ENCODE measurements at regions not wholly inside any gene's neighbourhood (a gene's known extent, or its start where the extent isn't known, plus 50 kb on each side); places are given as distances from the start of the nearest gene placed in this dataset.
A peak's percentile ranks its signal among the peaks of the same experiment; 100 is the strongest.
"Not testable (repeated sequence)": the region's sequence is repeated elsewhere in the genome, so short reads cannot be mapped to it uniquely, and the experiment has no call there.

GRCh38 chr14:105978618-105979295 lies 452.4 kb downstream of the TMEM121 start:
- Histone ChIP-seq H3K27me3 (peaks cover 0 to 20% (median 0%) of the 10 kb centered on the region in 3 donors), H3K4me3 (no peak overlapping the region), H3K9me3 (no peaks in the 10 kb centered on the region), H3K36me3 (no peaks in the 10 kb centered on the region), H3K4me1 (no peaks in the 10 kb centered on the region), H3K27ac (no peak overlapping the region)
- no peak for TF ChIP-seq CTCF (IDR thresholded peaks at IDR 0.05)
- no peak for TF ChIP-seq POLR2A (IDR thresholded peaks at IDR 0.05)
- no peak for TF ChIP-seq EP300 (IDR thresholded peaks at IDR 0.05)
- no peak for TF ChIP-seq POLR2AphosphoS5 (IDR thresholded peaks at IDR 0.05)
- intact Hi-C loops (cut with DNase I; ENCODE audit: low total_unique reads): no loop called here
- WGBS, 5 donors: 88 to 91% (median 91%) methylated on average over 26 of the region's 26 CpGs
- DNase-seq: no peak

GRCh38 chr14:105979446-105979845 lies 453.1 kb downstream of the TMEM121 start:
- Histone ChIP-seq H3K4me3 (no peak overlapping the region), H3K27me3 (peaks cover 0 to 13% (median 0%) of the 10 kb centered on the region in 3 donors), H3K4me1 (no peaks in the 10 kb centered on the region), H3K9me3 (no peaks in the 10 kb centered on the region), H3K36me3 (no peaks in the 10 kb centered on the region), H3K27ac (no peak overlapping the region)
- 78 to 84% (median 81%) methylated on average over 9 of the region's 9 CpGs for WGBS, 5 donors
- intact Hi-C loops (cut with DNase I; ENCODE audit: low total_unique reads): no loop called here
- DNase-seq: no peak
- TF ChIP-seq CTCF (IDR thresholded peaks at IDR 0.05): no peak
- no peak for TF ChIP-seq POLR2AphosphoS5 (IDR thresholded peaks at IDR 0.05)
- no peak for TF ChIP-seq EP300 (IDR thresholded peaks at IDR 0.05)
- TF ChIP-seq POLR2A (IDR thresholded peaks at IDR 0.05): no peak

GRCh38 chr14:105980224-105980623 lies 453.8 kb downstream of the TMEM121 start:
- TF ChIP-seq CTCF (IDR thresholded peaks at IDR 0.05) (no peak), EP300 (IDR thresholded peaks at IDR 0.05) (no peak), POLR2A (IDR thresholded peaks at IDR 0.05) (no peak), POLR2AphosphoS5 (IDR thresholded peaks at IDR 0.05) (no peak)
- Histone ChIP-seq H3K36me3 (no peaks in the 10 kb centered on the region), H3K27ac (no peak overlapping the region), H3K4me1 (no peaks in the 10 kb centered on the region), H3K9me3 (no peaks in the 10 kb centered on the region), H3K4me3 (no peak overlapping the region), H3K27me3 (peaks cover 0 to 6% (median 0%) of the 10 kb centered on the region in 3 donors)
- intact Hi-C loops (cut with DNase I; ENCODE audit: low total_unique reads): no loop called here
- no peak for DNase-seq
- 71 to 79% (median 73%) methylated on average over 10 of the region's 10 CpGs for WGBS, 5 donors

GRCh38 chr14:105981517-105982302 lies 455.3 kb downstream of the TMEM121 start:
- WGBS, 5 donors: 49 to 65% (median 59%) methylated on average over 7 to 8 of the region's 8 CpGs
- H3K4me3 ChIP-seq; intact Hi-C loops (cut with DNase I; ENCODE audit: low total_unique reads); H3K36me3 ChIP-seq; H3K27ac ChIP-seq; H3K27me3 ChIP-seq; H3K4me1 ChIP-seq; H3K9me3 ChIP-seq: not testable (repeated sequence)
- peak in 1 of 2 donors; percentile 47 for DNase-seq

GRCh38 chr14:105982664-105983063 lies 456.3 kb downstream of the TMEM121 start:
- Histone ChIP-seq H3K4me3 (no peak overlapping the region), H3K9me3 (no peaks in the 10 kb centered on the region), H3K27me3 (no peaks in the 10 kb centered on the region), H3K4me1 (no peaks in the 10 kb centered on the region), H3K27ac (no peak overlapping the region), H3K36me3 (no peaks in the 10 kb centered on the region)
- intact Hi-C loops (cut with DNase I; ENCODE audit: low total_unique reads): no loop called here
- WGBS, 5 donors: 82 to 96% (median 84%) methylated on average over 5 to 8 of the region's 8 CpGs; no CpG with 5 or more reads in 1 of the 5 donors
- TF ChIP-seq POLR2A (IDR thresholded peaks at IDR 0.05) (no peak), EP300 (IDR thresholded peaks at IDR 0.05) (no peak), CTCF (IDR thresholded peaks at IDR 0.05) (no peak), POLR2AphosphoS5 (IDR thresholded peaks at IDR 0.05) (no peak)
- no peak for DNase-seq

Measured in stomach (tissue), 8 donors.